ENCODE measurements at regions not wholly inside any gene's neighbourhood (a gene's known extent, or its start where the extent isn't known, plus 50 kb on each side); places are given as distances from the start of the nearest gene placed in this dataset.

GRCh38 chr2:82165377-82165776, 1860.8 kb upstream of the LRRTM1 start:
- no peak for DNase-seq (ENCODE audit: low spot score)
- intact Hi-C loops (cut with DNase I) = no loop called here

GRCh38 chr2:82158150-82158549, 1853.6 kb upstream of the LRRTM1 start:
- DNase-seq (ENCODE audit: low spot score) = no peak
- intact Hi-C loops (cut with DNase I) = no loop called here

- no peak for DNase-seq (ENCODE audit: low spot score)
- intact Hi-C loops (cut with DNase I) = no loop called here
Observed at GRCh38 chr2:82155469-82155868, 1850.9 kb upstream of the LRRTM1 start.

DNA sequence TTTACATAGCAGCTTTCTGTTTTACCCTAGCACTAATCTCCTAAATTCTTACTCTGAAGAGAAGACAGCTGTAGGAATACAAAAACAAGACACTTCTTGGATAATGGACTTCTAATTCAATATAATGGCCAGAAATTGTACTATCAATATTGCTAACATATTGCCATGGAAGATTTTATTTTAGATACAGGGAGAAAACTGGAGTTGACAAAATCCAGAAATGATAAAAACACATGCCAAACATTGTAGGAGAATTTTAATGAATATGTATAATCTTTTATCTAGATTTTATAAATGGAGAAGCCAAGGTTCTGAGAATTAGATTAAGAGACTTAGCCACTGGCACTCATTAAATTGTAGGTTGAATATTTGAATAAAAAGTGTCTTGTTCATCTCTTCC, 1838.8 kb upstream of the LRRTM1 start:
- intact Hi-C loops (cut with DNase I) = no loop called here
- DNase-seq (ENCODE audit: low spot score) = no peak

- intact Hi-C loops (cut with DNase I) = no loop called here
Observed at GRCh38 chr2:82139979-82140611, 1835.5 kb upstream of the LRRTM1 start.

DNA sequence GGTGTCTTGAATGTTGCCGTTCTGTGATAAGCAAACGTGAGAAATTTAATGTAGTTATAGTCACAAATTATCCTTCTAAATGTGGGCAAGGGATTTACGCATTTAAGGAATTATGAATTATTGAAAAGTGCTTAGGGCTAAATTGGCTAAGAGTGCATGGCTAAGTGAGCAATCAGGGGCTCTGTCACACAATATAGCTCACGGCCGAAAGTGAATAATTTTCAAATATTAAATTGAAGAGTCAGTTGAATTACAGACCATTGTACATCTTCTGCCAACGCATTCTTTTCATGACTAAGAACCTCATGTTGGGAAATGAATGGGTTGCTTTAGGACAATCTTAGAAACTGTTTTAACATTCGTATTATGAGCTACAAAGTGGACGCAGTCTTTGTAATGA, 1832.9 kb upstream of the LRRTM1 start:
- no peak for DNase-seq (ENCODE audit: low spot score)

More at GRCh38 chr2:82139979-82140611, 1835.5 kb upstream of the LRRTM1 start:
- DNase-seq (ENCODE audit: low spot score) = no peak

DNA sequence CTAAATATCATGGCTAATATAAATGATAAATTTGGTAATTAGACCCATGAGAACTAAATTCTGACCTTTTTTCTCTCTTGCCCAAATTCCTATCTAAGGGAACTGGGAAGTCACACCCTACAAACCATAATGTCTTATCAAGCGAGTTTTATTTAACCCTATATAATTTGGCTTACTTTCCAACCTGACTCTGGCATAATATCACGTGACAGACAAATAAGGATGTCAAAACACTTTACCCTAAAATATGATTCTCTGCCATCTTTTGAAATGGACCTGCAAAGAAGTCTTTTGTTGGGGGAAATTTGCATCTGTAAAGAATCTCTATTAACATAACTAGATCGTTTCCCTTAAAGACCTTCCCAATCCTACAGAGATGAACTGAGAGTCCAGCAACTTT, 1823.5 kb upstream of the LRRTM1 start:
- intact Hi-C loops (cut with DNase I) = no loop called here
- DNase-seq (ENCODE audit: low spot score) = no peak

More for the DNA sequence above, 1832.9 kb upstream of the LRRTM1 start:
- intact Hi-C loops (cut with DNase I) = no loop called here

DNA sequence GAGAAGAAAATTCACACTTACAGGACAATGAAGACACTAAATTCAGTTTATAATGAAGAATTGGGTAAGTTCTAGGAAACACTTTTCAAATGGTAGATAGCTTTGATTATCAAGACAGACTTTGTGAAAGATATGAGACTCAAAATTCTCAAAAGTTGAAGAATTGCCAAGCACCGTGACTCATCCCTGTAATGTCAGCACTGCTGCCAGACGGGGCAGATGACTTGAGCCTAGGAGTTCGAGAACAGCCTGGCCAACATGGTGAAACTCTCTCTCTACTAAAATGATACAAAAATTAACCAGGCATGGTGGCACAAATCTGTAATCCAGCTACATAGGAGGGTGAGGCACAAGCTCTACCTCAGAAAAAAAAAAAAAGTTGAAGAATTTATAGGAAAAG, 1820.1 kb upstream of the LRRTM1 start:
- intact Hi-C loops (cut with DNase I) = no loop called here
- DNase-seq (ENCODE audit: low spot score) = no peak

DNA sequence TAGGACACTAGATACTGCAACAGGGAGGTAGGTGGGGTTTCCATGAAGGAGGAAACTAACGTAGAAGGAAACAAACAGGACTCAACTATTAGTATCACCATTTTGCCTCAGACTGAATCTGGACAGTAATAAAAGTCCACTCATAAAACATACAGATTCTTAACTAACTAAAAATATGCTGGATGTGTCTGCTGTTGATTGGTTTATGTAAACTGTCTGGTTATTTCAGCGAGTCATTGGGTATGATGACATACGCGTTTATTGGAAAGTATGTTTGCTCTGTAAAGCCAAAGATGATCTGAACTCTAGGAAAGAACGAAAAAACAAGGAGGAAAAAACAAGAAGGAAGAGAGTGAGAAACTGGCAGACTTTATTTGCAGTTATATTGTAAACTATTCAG, 1816.1 kb upstream of the LRRTM1 start:
- DNase-seq (ENCODE audit: low spot score) = no peak
- intact Hi-C loops (cut with DNase I) = no loop called here

- no peak for DNase-seq (ENCODE audit: low spot score)
- intact Hi-C loops (cut with DNase I) = no loop called here
Observed at GRCh38 chr2:82120115-82120514, 1815.6 kb upstream of the LRRTM1 start.

DNA sequence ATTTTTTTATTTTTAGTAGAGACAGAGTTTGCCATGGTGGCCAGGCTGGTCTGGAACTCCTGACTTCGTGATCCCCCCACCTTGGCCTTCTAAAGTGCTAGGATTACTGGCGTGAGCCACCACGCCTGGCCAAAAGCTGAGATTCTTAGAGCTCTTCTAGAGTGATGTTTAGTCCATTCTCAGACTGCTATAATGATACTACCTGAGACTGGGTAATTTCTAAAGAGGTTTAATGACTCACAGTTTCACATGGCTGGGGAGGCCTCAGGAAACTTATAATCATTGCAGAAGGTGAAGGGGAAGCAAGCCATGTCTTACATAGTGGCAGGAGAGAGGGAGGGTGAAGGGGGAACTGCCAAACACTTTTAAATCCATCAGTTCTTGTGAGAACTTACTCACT, 1804.9 kb upstream of the LRRTM1 start:
- intact Hi-C loops (cut with DNase I) = no loop called here
- no peak for DNase-seq (ENCODE audit: low spot score)

- intact Hi-C loops (cut with DNase I) = no loop called here
- DNase-seq (ENCODE audit: low spot score) = no peak
Observed at GRCh38 chr2:82098617-82099016, 1794.1 kb upstream of the LRRTM1 start.

DNA sequence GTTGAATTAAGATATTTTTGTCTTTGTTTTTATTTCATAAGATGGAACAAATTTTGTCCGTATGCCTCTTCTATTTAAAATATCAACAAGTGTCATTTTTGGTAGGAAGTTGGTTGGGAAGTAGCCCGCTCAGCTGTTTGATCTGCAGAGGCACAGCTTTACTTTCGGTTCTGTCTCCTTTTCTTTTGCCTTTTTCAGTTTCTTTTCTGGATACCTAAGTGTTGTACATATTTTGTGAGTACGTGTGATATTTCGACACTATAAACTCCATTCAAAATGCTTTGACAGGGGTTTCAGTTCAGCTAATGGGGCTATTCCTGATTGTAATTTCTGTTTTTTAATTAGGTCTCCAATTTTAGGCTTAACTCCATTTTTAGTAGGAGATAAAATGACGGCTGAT, 1785.0 kb upstream of the LRRTM1 start:
- intact Hi-C loops (cut with DNase I) = no loop called here

DNA sequence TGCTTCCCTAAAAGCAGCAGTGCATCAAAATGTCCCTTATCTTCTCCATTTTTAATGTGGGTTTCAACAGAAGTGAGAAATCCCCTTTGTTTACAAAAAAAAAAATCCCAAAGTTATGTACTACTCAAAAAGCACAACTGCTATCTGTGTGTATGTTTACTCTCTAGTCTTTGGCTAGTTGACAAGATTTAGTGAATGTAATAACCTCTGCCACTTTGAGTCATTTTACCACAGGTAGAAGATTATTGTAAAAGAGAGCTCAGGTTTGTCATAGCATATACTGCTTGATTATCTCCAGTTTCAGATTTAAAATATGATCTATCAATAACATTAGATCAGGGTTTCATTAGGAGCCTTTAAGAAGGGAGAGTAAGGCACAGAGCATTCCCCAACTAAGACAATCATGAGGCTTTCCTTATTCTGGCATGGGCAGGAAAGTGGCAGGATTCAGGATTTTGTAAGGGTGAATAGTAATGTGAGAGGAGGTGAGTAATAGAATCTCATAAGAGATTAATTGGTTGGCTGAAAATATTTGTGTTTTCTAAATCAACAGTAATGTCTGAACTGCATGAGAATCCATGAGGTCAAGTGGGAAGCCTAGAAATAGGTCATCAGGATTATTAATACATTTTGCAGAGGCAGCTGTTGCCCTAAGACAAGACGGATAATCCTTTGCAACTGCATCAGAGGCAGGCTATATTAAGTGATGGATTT, 1780.3 kb upstream of the LRRTM1 start:
- DNase-seq (ENCODE audit: low spot score) = no peak
- intact Hi-C loops (cut with DNase I) = loop anchor here in 1 of 2 donors (5.0 kb wide), 1 partner anchor 1217 kb away; no protein-coding TSS in a partner anchor

More for the DNA sequence above, 1785.0 kb upstream of the LRRTM1 start:
- DNase-seq (ENCODE audit: low spot score) = no peak

DNA sequence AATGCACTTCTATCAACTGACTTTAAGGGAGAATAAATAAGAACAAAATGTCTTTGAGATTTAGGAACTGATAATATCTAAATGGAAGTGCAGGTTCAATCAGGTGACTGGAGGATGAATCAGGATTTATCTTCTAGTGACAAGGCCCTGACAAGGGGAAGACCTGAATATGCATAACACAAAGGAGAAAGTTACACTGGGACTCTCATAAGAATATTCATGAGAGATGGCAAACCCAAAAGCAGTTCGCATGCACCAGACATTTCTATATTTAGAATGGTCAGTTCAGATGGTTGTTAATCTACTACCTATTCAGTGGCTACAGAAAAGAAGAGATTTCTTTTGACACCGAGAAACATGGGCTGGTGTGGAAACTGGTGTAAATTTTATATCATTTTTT, 1771.3 kb upstream of the LRRTM1 start:
- intact Hi-C loops (cut with DNase I) = no loop called here
- DNase-seq (ENCODE audit: low spot score) = no peak

DNA sequence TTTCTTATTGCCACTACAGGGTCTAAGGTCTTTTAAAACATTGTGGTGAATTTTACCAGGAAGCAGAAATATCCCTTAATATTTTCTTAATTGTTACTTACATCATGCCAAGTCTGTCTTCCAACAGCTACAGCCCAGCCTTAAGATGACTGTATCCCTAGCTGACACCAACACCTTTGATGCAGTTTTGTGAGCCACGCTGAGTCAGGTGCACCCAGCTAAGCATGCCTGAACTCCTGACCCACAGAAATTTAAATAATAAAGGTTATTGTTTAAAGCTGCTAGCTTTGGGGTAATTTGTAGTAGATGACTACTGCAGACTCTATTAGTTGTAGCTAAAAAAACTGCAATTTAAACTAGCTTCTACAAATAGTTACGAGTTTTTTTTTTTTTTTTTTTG, 1757.9 kb upstream of the LRRTM1 start:
- DNase-seq (ENCODE audit: low spot score) = no peak

GRCh38 chr2:82055846-82056245, 1751.3 kb upstream of the LRRTM1 start:
- intact Hi-C loops (cut with DNase I) = no loop called here
- no peak for DNase-seq (ENCODE audit: low spot score)

More for the DNA sequence above, 1757.9 kb upstream of the LRRTM1 start:
- intact Hi-C loops (cut with DNase I) = no loop called here

- intact Hi-C loops (cut with DNase I) = no loop called here
- no peak for DNase-seq (ENCODE audit: low spot score)
Observed at GRCh38 chr2:82043867-82044266, 1739.3 kb upstream of the LRRTM1 start.

DNA sequence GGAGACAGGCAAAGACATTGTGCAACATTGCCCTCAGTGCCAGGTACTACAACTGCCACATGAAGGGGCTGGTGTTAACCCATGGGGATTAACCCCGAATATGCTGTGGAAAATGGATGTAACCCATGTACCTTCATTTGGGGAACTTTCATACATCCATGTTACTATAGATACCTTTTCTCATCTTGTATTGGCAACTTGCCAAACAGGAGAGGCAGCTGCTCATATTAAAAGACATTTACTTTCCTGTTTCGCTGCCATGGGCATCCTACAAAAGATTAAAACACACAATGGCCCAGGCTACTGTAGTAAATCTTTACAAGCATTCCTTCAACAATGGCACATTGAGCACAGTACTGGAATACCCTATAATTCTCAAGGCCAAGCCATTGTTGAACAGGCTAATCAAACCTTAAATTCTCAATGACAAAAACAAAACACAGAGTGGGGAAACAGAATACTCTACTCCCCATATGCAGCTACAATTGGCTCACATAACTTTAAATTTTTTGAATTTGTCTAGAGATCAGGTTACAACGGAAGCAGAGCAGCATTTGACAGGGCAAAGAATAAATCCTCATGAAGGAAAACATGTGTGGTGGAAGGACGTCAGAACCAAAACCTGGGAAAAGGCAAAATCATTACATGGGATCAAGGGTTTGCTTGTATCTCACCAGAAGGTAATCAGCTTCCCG, 1723.5 kb upstream of the LRRTM1 start:
- no peak for DNase-seq (ENCODE audit: low spot score)
- intact Hi-C loops (cut with DNase I) = no loop called here

GRCh38 chr2:82023710-82024109, 1719.2 kb upstream of the LRRTM1 start:
- no peak for DNase-seq (ENCODE audit: low spot score)
- intact Hi-C loops (cut with DNase I) = no loop called here

- intact Hi-C loops (cut with DNase I) = no loop called here
- no peak for DNase-seq (ENCODE audit: low spot score)
Observed at GRCh38 chr2:82013641-82014040, 1709.1 kb upstream of the LRRTM1 start.
